Testis (tissue), 2 donors: ENCODE measurements at regions not wholly inside any gene's neighbourhood (a gene's known extent, or its start where the extent isn't known, plus 50 kb on each side); places are given as distances from the start of the nearest gene placed in this dataset.
A peak's percentile ranks its signal among the peaks of the same experiment; 100 is the strongest.

ENCODE experiments used
- DNase-seq: peaks from one replicate; pipeline ENCODE4 v3.0.0-alpha.2; 2019
- H3K27ac ChIP-seq, 2 donors: fragments of 200-600 bp; sonication (generic); one replicate each; pipeline ENCODE4 v1.5.1; 2019
- H3K27me3 ChIP-seq: fragments of 200-600 bp; sonication (generic); one replicate; pipeline ENCODE4 v1.5.1; 2019
- H3K36me3 ChIP-seq: fragments of 200-600 bp; sonication (generic); one replicate; pipeline ENCODE4 v1.5.1; 2017; ENCODE audit warnings: low read depth; ENCODE audit errors: missing control alignments
- H3K4me1 ChIP-seq: fragments of 200-600 bp; sonication (generic); one replicate; pipeline ENCODE4 v1.5.1; 2019
- H3K4me3 ChIP-seq, 2 donors: fragments of 200-600 bp; sonication (generic); one replicate each; pipeline ENCODE4 v1.5.1; 2017 to 2019
- H3K9me3 ChIP-seq: fragments of 200-600 bp; sonication (generic); one replicate; pipeline ENCODE4 v1.5.1; 2017
- POLR2A ChIP-seq: fragments of 450-650 bp; IDR thresholded peaks from one replicate; pipeline ENCODE4 v1.6.1; 2017; ENCODE audit warnings: antibody characterized with exemption, mild to moderate bottlenecking, moderate library complexity
- WGBS, 2 donors: methylation state at CpG; one replicate each; pipeline ENCODE4 v1.1.5; 2018; 5-methylcytosine and 5-hydroxymethylcytosine counted together
- intact Hi-C: fragments of 100-400 bp; cut with DNase I; formaldehyde crosslinking; loops from one replicate; pipeline ENCODE4 v1.15.1; 2023; ENCODE audit warnings: low total_unique reads
- TF ChIP-seq, protein P1 (sequence below), 3 experiments: fragments of 450-650 bp in 2 of 3; fragments of 200-600 bp in 1 of 3; sonication (generic) in 1 of 3; IDR thresholded peaks; one replicate each; pipeline ENCODE4 v1.5.1; 2016 to 2019; ENCODE audit warnings: antibody characterized with exemption in 3 of 3, mild to moderate bottlenecking in 2 of 3, moderate library complexity in 1 of 3

DNA sequence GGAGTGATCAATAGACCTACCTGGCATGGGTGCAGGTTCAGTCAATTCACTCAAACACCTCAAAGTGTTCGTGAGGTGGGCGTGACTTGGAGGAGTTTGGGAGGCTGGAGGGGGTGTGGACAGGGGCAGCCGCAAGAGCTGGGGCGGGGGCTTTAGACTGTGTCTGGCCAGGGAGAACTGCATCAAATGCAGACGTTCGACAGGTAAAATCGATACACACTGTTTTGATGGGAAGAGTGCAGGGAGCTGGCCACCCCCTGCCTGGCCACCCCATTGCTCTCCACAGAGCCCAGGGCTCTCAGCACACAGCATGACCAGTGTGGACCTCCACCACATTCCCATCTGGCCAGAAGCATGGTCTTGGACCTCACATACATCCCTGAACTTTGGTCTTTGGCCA lies 412.1 kb downstream of the OCA2 start:
- intact Hi-C loops, result no loop called here
- Histone ChIP-seq H3K9me3 (no peaks in the 10 kb centered on the region), H3K4me1 (no peaks in the 10 kb centered on the region), H3K27me3 (no peaks in the 10 kb centered on the region), H3K36me3 (no peaks in the 10 kb centered on the region), H3K4me3 (no peak overlapping the region), H3K27ac (no peak overlapping the region)
- WGBS, 2 donors, result 86 to 89% methylated on average over 6 to 7 of the region's 7 CpGs
- no peak for DNase-seq
- TF ChIP-seq POLR2A, result no peak
- TF ChIP-seq, protein P1, sequence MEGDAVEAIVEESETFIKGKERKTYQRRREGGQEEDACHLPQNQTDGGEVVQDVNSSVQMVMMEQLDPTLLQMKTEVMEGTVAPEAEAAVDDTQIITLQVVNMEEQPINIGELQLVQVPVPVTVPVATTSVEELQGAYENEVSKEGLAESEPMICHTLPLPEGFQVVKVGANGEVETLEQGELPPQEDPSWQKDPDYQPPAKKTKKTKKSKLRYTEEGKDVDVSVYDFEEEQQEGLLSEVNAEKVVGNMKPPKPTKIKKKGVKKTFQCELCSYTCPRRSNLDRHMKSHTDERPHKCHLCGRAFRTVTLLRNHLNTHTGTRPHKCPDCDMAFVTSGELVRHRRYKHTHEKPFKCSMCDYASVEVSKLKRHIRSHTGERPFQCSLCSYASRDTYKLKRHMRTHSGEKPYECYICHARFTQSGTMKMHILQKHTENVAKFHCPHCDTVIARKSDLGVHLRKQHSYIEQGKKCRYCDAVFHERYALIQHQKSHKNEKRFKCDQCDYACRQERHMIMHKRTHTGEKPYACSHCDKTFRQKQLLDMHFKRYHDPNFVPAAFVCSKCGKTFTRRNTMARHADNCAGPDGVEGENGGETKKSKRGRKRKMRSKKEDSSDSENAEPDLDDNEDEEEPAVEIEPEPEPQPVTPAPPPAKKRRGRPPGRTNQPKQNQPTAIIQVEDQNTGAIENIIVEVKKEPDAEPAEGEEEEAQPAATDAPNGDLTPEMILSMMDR (IDR thresholded peaks at IDR 0.05), result no peak

DNA sequence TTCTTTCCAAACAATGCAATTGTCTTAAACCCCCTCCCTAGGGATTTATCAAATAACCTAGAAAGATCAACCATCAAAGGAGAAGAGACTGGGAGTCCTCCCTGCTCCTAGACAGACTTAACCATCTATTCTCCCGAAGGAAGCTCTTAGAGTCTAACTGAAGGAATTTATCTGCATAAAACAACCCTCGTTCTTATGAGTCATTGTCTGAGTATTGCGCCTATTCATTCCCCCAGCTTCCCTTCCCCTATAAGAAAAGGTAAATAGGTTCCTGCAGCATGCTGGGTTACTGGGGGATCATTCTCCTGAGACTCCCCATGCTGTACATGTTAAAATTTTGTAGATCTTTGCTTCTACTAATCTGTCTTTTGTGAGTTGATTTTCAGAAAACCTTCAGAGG lies 412.7 kb downstream of the OCA2 start:
- Histone ChIP-seq H3K4me3 (no peak overlapping the region), H3K27ac (no peak overlapping the region), H3K27me3 (no peaks in the 10 kb centered on the region), H3K36me3 (no peaks in the 10 kb centered on the region), H3K4me1 (no peaks in the 10 kb centered on the region), H3K9me3 (no peaks in the 10 kb centered on the region)
- WGBS, 2 donors, result 80 to 87% methylated on average over 3 of the region's 3 CpGs
- TF ChIP-seq, protein P1 (IDR thresholded peaks at IDR 0.05), result no peak
- no peak for DNase-seq
- intact Hi-C loops, result no loop called here

DNA sequence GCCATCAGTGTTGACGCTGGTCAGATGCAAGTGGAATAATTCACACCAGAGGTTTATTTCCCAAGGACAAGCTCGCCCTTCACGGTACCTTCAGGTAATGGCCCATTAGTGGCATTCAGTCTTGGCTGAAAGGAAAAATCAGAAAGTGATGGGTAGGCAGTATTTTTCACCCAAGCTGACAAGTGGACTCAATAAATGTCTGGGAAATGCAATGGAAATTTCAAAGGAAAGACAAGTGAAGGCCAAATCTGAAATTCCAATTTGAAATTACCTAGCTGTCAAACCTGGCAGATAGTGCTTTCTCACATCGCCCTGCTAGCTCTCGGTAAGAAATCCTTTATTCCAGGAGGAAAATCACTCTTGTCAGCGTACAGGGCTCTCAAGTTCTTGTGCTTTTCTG lies 413.5 kb downstream of the OCA2 start:
- TF ChIP-seq, protein P1 (IDR thresholded peaks at IDR 0.05), result no peak
- no peak for TF ChIP-seq POLR2A
- no peaks in the 10 kb centered on the region for H3K27me3 ChIP-seq
- no peak overlapping the region for H3K4me3 ChIP-seq
- no peak for DNase-seq
- no peaks in the 10 kb centered on the region for H3K9me3 ChIP-seq
- 92 to 94% methylated on average over 6 of the region's 6 CpGs for WGBS, 2 donors
- H3K36me3 ChIP-seq, result no peaks in the 10 kb centered on the region
- H3K27ac ChIP-seq, result no peak overlapping the region
- intact Hi-C loops, result no loop called here
- no peaks in the 10 kb centered on the region for H3K4me1 ChIP-seq

DNA sequence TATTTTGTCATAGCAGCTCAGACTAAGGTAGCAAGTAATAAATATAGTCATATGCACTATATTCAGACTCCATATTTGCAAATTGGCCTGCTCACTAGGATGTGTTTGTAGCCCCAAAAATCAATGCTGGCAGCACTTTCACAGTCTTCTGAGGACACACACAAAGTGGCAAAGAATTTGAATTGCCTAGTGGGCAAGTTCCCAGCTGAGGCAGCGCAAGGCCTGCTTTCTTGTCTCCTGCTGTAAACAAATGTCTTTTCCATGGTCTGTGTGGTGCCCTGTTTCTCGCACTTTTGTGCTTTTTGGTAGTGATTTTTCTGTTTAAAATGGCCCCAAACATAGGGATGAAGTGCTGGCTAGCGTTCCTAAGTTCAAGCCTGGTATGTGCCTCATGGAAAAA lies 416.0 kb downstream of the OCA2 start:
- Histone ChIP-seq H3K4me3 (no peak overlapping the region), H3K27ac (no peak overlapping the region), H3K36me3 (no peaks in the 10 kb centered on the region), H3K27me3 (no peaks in the 10 kb centered on the region), H3K4me1 (no peaks in the 10 kb centered on the region), H3K9me3 (no peaks in the 10 kb centered on the region)
- 90 to 99% methylated on average over 3 of the region's 3 CpGs for WGBS, 2 donors
- no peak for TF ChIP-seq POLR2A
- TF ChIP-seq, protein P1 (IDR thresholded peaks at IDR 0.05), result no peak
- no peak for DNase-seq
- intact Hi-C loops, result no loop called here

DNA sequence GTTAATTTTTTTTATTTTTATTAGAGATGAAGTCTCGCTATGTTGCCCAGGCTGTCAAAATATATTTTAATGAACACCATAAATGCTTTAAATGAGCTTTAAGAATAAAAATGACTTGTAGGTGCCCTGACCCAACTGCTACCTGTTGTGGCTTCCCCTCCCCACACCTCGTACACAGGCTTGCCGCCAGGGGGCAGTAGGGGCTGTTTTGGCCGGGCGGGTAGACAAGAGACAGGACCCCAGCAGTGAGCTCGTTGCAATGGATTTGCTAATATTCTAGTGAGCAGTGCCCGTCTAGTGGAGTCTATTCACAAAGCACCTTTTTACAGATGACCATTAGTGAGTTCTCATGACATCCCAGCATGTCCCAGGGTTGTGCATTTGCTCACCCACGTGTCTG lies 418.1 kb downstream of the OCA2 start:
- Histone ChIP-seq H3K27me3 (no peaks in the 10 kb centered on the region), H3K27ac (no peak overlapping the region), H3K9me3 (no peaks in the 10 kb centered on the region), H3K36me3 (no peaks in the 10 kb centered on the region), H3K4me1 (no peaks in the 10 kb centered on the region), H3K4me3 (no peak overlapping the region)
- DNase-seq, result peak; percentile 55
- intact Hi-C loops, result no loop called here
- TF ChIP-seq, protein P1 (IDR thresholded peaks at IDR 0.05), result peak in 2 of 3 experiments; percentile 8 to 38
- TF ChIP-seq POLR2A, result no peak
- 55 to 94% methylated on average over 7 to 8 of the region's 8 CpGs for WGBS, 2 donors
